ENCODE measurements at regions not wholly inside any gene's neighbourhood (a gene's known extent, or its start where the extent isn't known, plus 50 kb on each side); places are given as distances from the start of the nearest gene placed in this dataset.

GRCh38 chr4:63589796-63590195, 819.5 kb downstream of the TECRL start:
- TF ChIP-seq, protein P1, sequence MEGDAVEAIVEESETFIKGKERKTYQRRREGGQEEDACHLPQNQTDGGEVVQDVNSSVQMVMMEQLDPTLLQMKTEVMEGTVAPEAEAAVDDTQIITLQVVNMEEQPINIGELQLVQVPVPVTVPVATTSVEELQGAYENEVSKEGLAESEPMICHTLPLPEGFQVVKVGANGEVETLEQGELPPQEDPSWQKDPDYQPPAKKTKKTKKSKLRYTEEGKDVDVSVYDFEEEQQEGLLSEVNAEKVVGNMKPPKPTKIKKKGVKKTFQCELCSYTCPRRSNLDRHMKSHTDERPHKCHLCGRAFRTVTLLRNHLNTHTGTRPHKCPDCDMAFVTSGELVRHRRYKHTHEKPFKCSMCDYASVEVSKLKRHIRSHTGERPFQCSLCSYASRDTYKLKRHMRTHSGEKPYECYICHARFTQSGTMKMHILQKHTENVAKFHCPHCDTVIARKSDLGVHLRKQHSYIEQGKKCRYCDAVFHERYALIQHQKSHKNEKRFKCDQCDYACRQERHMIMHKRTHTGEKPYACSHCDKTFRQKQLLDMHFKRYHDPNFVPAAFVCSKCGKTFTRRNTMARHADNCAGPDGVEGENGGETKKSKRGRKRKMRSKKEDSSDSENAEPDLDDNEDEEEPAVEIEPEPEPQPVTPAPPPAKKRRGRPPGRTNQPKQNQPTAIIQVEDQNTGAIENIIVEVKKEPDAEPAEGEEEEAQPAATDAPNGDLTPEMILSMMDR (IDR thresholded peaks at IDR 0.05; ENCODE audit: unreplicated experiment): no peak
- H3K4me3 Mint-ChIP-seq (ENCODE audit: low read depth): no peak overlapping the region
- peak overlapping the region; percentile 41 for H3K27ac Mint-ChIP-seq
- H3K9me3 Mint-ChIP-seq (ENCODE audit: low read depth): peaks cover 32% of the 10 kb centered on the region
- H3K27me3 Mint-ChIP-seq: no peaks in the 10 kb centered on the region
- peak; percentile 21 for DNase-seq (ENCODE audit: low spot score, unreplicated experiment)
- H3K4me1 Mint-ChIP-seq (ENCODE audit: low read depth): no peaks in the 10 kb centered on the region
- peaks cover 1% of the 10 kb centered on the region for H3K36me3 Mint-ChIP-seq (ENCODE audit: insufficient read depth)

- DNase-seq (ENCODE audit: low spot score, unreplicated experiment): no peak
- Mint-ChIP-seq H3K27me3 (no peaks in the 10 kb centered on the region), H3K4me3 (ENCODE audit: low read depth) (no peak overlapping the region), H3K4me1 (ENCODE audit: low read depth) (no peaks in the 10 kb centered on the region), H3K36me3 (ENCODE audit: insufficient read depth) (no peaks in the 10 kb centered on the region), H3K9me3 (ENCODE audit: low read depth) (no peaks in the 10 kb centered on the region), H3K27ac (no peak overlapping the region)
- TF ChIP-seq, protein P1 (IDR thresholded peaks at IDR 0.05; ENCODE audit: unreplicated experiment): no peak
These were observed 825.7 kb downstream of the TECRL start for GRCh38 chr4:63583561-63583960.

DNA sequence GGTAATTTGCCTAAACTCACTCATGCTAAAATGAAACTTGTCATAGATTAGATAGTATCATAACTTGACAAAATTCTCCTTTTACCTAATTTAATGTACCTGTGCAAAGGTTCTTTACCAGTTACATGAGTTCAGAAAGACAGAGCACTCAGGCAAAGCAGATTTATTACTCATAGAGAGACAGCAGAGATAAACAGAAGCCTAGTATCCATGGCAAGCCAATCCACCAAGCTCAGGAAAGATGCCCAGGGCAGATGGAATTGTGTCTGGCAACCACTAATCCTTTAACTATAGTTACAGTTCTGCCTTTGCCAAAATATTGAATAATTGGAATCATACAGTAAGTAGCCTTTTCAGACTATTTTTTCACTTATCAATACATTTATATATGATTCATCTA, 826.2 kb downstream of the TECRL start:
- H3K27me3 Mint-ChIP-seq: no peaks in the 10 kb centered on the region
- TF ChIP-seq, protein P1 (IDR thresholded peaks at IDR 0.05; ENCODE audit: unreplicated experiment): no peak
- no peaks in the 10 kb centered on the region for H3K9me3 Mint-ChIP-seq (ENCODE audit: low read depth)
- DNase-seq (ENCODE audit: low spot score, unreplicated experiment): no peak
- no peaks in the 10 kb centered on the region for H3K4me1 Mint-ChIP-seq (ENCODE audit: low read depth)
- H3K27ac Mint-ChIP-seq: no peak overlapping the region
- no peak overlapping the region for H3K4me3 Mint-ChIP-seq (ENCODE audit: low read depth)
- H3K36me3 Mint-ChIP-seq (ENCODE audit: insufficient read depth): no peaks in the 10 kb centered on the region

DNA sequence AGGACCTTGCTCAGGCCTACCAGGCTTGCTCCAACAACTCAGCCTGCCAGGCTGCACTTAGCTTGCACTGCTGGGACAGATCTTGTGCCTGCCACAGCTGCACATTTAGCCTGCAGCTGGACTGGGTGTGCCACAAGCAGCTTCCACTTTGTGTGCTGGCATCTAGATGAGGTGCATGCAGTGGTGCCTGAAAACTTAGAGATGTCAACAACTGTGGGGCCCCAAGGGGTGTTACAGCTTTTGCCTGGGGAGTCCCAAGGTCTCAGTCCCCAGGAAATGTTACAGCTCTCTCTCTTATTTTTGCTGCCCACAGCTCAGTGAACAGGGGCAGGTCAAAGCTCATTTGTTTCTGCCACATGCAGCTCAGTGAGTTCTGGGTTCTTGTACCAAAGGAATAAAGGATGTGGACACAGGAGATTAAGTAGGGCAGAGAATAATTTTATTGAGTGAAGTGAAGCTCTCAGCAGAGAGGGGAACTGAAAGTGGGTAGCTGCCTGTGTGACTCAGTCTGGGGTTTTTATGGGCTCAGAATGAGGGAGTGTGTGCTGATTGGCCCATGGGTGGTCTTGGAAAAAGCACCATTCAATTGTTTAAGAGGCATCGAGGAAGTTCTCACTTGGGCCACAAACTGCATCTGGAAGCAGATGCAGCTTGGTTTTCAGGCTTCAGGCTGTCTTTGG, 828.3 kb downstream of the TECRL start:
- Mint-ChIP-seq H3K4me1 (ENCODE audit: low read depth) (no peaks in the 10 kb centered on the region), H3K4me3 (ENCODE audit: low read depth) (no peak overlapping the region), H3K27ac (no peak overlapping the region), H3K27me3 (no peaks in the 10 kb centered on the region), H3K9me3 (ENCODE audit: low read depth) (no peaks in the 10 kb centered on the region), H3K36me3 (ENCODE audit: insufficient read depth) (no peaks in the 10 kb centered on the region)
- no peak for DNase-seq (ENCODE audit: low spot score, unreplicated experiment)
- TF ChIP-seq, protein P1 (IDR thresholded peaks at IDR 0.05; ENCODE audit: unreplicated experiment): no peak

DNA sequence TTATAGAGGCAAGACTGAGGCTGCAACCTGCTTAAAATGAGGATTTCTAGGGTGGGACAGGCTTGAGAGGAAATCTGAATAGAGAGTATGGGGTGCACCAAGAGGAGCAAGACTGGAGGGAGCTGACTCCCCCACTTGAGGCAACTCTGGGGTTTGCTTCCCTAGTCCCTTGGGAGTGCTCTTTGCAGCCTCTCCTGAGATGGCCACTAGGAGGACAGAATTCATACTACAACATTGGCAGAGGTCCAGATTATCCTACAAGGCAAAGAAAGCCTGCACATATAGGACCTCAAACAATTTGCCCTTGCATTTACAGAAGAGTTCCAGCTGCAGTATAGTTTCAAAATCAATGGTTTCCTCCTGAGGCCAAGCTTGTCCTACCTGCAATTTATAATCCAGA, 830.9 kb downstream of the TECRL start:
- no peaks in the 10 kb centered on the region for H3K4me1 Mint-ChIP-seq (ENCODE audit: low read depth)

More for the DNA sequence above, 830.9 kb downstream of the TECRL start:
- DNase-seq (ENCODE audit: low spot score, unreplicated experiment): no peak
- no peaks in the 10 kb centered on the region for H3K36me3 Mint-ChIP-seq (ENCODE audit: insufficient read depth)
- TF ChIP-seq, protein P1 (IDR thresholded peaks at IDR 0.05; ENCODE audit: unreplicated experiment): no peak
- no peak overlapping the region for H3K4me3 Mint-ChIP-seq (ENCODE audit: low read depth)
- no peak overlapping the region for H3K27ac Mint-ChIP-seq
- no peaks in the 10 kb centered on the region for H3K9me3 Mint-ChIP-seq (ENCODE audit: low read depth)
- H3K27me3 Mint-ChIP-seq: no peaks in the 10 kb centered on the region
